ENCODE measurements at regions not wholly inside any gene's neighbourhood (a gene's known extent, or its start where the extent isn't known, plus 50 kb on each side); places are given as distances from the start of the nearest gene placed in this dataset.
"Not testable (repeated sequence)": the region's sequence is repeated elsewhere in the genome, so short reads cannot be mapped to it uniquely, and the experiment has no call there.

DNA sequence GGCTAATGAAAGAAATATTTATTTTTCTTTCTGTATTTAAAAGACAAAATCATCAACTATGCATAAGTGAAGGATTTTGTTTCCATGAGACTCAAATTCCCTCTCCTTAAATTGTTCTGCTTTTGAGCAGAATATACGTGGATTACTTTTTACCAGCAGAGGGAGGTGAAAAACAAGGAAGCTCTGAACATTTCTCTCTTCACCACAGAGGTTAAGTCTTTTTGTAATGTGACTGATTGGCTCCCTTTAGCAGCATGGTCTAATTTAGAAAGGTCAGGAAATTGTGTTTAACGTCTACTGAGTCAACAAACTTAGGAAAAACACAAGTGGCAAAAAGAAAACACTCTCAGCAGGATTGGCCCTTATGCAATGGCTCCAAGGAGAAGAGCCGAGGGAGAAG lies 55.1 kb upstream of the F9 start:
- H3K36me3 ChIP-seq: no peaks in the 10 kb centered on the region
- H3K9me3 ChIP-seq: no peaks in the 10 kb centered on the region
- H3K27me3 ChIP-seq: peaks cover 67% of the 10 kb centered on the region
- no peak overlapping the region for H3K4me3 ChIP-seq
- no peaks in the 10 kb centered on the region for H4K20me1 ChIP-seq
- TF ChIP-seq Cebpa-rat (IDR thresholded peaks at IDR 0.05): no peak
- H3K4me2 ChIP-seq: no peak overlapping the region
- no peak overlapping the region for H3K9ac ChIP-seq
- no peak overlapping the region for H3K27ac ChIP-seq
- H3K4me1 ChIP-seq: no peaks in the 10 kb centered on the region

DNA sequence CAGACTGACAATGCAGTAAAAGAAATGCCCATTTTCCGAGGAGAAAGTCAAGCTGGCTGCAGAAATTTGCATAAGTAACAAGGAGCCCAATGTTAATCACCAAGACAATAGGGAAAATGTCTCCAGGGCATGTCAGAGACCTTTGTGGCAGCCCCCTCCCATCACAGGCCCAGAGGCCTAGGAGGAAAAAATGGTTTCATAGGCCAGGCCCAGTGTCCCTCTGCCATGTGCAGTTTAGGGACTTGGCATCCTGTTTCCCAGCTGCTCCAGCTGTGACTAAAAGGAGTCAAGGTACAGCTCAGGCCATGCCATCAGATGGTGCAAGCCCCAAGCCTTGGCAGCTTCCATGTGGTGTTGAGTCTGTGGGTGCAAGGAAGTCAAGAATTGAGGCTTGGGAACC lies 68.6 kb upstream of the F9 start:
- not testable (repeated sequence) for H3K9ac ChIP-seq, H4K20me1 ChIP-seq, H3K27ac ChIP-seq, H3K4me3 ChIP-seq, H3K4me2 ChIP-seq, H3K36me3 ChIP-seq, H3K4me1 ChIP-seq
- Histone ChIP-seq H3K27me3 (peaks cover 33% of the 10 kb centered on the region), H3K9me3 (peaks cover 36% of the 10 kb centered on the region)

DNA sequence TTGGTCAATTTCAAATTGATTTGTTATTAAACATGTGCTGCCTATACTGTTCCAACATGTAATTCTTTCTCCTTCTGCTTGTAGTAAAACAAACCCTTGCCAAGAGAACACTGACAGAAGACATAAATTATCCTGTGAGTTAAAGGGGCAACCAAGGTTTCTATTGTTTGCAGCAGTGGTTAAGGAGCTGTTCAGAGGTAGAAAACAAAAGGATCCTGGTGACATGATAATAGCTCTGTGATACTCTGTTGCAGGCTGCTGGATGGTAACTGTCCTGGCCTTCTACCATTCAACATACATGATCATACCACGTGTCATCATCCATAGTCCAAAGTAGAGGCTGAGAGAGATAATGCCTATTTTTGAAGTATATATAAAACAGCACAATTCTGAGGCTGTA lies 75.8 kb upstream of the F9 start:
- Histone ChIP-seq H3K9ac (no peak overlapping the region), H3K4me2 (no peak overlapping the region), H3K4me1 (no peaks in the 10 kb centered on the region), H3K4me3 (no peak overlapping the region), H3K36me3 (no peaks in the 10 kb centered on the region), H3K9me3 (no peaks in the 10 kb centered on the region), H3K27ac (no peak overlapping the region), H3K27me3 (peaks cover 67% of the 10 kb centered on the region), H4K20me1 (no peaks in the 10 kb centered on the region)
- no peak for TF ChIP-seq Cebpa-rat (IDR thresholded peaks at IDR 0.05)

DNA sequence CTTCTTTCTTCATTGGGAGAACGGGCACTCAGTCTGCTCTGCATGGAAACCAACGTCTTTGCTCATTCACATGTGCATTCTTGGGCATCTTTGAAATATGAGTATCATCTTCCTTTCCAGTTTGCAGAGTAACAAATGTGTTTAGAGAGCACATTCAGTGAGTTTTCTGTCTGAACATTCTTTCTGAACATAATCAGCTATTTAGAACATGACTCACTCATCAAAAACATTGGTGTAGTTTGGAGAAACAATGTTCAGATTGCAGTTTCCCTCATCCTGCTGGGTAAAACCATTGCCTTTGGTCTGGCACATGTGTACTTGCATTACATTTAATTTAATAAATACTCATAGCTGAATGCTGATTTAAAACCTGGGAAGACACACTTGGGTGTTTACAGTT lies 81.5 kb upstream of the F9 start:
- Histone ChIP-seq H3K4me3 (no peak overlapping the region), H3K4me1 (no peaks in the 10 kb centered on the region), H3K9ac (no peak overlapping the region), H3K4me2 (no peak overlapping the region), H4K20me1 (no peaks in the 10 kb centered on the region), H3K27ac (no peak overlapping the region), H3K9me3 (peaks cover 8% of the 10 kb centered on the region; the same call in 1 of the 2 replicates), H3K36me3 (no peaks in the 10 kb centered on the region), H3K27me3 (peaks cover 61% of the 10 kb centered on the region)
- TF ChIP-seq Cebpa-rat (IDR thresholded peaks at IDR 0.05): no peak

DNA sequence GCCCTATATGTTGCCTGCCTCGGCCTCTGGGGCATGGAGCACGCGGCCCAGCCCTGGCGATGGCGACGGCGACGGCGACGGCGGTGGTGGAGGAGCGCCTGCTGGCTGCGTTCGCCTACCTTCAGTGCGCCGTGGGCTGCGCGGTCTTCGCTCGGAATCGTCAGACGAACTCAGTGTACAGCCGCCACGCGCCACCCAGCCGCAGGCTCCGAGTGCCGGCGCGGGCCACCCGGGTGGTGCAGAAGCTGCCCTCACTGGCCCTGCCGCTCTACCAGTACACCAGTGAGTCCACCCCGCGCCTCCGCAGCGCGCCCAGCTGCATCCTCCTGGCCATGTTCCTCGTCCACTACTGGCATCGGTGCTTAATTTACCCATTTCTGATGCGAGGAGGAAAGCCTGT lies 83.7 kb upstream of the F9 start:
- H3K4me3 ChIP-seq: no peak overlapping the region
- no peaks in the 10 kb centered on the region for H4K20me1 ChIP-seq
- no peak overlapping the region for H3K9ac ChIP-seq
- H3K27me3 ChIP-seq: peaks cover 43% of the 10 kb centered on the region
- H3K27ac ChIP-seq: no peak overlapping the region
- H3K4me1 ChIP-seq: no peaks in the 10 kb centered on the region
- H3K4me2 ChIP-seq: no peak overlapping the region
- H3K9me3 ChIP-seq: peaks cover 22% of the 10 kb centered on the region
- TF ChIP-seq Cebpa-rat (IDR thresholded peaks at IDR 0.05): no peak
- H3K36me3 ChIP-seq: no peaks in the 10 kb centered on the region

DNA sequence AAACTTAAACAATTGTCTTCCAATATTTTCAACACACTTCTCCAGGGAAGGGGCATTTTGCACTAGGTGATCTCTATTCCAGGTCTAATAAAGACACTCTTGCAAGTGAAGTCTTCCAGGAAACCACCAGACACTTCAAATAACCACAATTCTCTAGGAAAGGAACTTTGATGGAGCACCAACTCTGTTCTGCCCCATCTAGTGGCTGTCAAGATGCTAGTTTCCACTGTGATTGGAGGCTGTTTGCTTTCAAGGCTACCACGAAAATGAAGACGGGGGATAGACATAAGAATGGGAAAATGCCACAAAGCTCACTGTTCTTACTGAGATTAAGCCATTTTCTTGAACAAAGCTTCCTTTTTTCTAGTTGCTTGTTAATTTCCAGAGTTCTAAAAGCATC lies 100.6 kb upstream of the F9 start:
- Histone ChIP-seq H3K9me3 (no peaks in the 10 kb centered on the region), H3K4me3 (no peak overlapping the region), H4K20me1 (no peaks in the 10 kb centered on the region), H3K27ac (no peak overlapping the region), H3K27me3 (peaks cover 54% of the 10 kb centered on the region), H3K36me3 (no peaks in the 10 kb centered on the region), H3K4me2 (no peak overlapping the region), H3K9ac (no peak overlapping the region), H3K4me1 (no peaks in the 10 kb centered on the region)
- no peak for TF ChIP-seq Cebpa-rat (IDR thresholded peaks at IDR 0.05)

DNA sequence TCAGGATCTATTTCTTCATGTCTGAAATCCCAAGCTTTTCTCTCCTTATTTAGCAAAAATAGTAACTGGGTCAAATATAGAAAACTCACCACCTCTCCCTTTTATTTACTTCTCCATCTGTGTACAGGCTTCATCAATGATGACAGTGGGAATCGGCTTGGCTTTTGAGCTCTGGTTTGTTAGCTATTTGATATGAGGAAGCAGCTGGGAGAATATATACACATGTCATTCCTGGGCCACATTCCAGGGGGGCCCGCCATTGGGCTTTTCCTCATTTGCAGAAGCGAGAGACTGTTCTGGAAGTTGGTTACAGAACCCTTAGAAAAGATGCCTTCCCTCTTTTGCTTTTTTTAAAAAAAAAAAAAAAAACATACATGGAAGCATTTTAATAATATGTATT lies 107.4 kb upstream of the F9 start:
- no peak for TF ChIP-seq Cebpa-rat (IDR thresholded peaks at IDR 0.05)
- no peak overlapping the region for H3K4me3 ChIP-seq
- H3K4me2 ChIP-seq: no peak overlapping the region
- H3K27ac ChIP-seq: no peak overlapping the region
- H3K9ac ChIP-seq: no peak overlapping the region
- H3K36me3 ChIP-seq: no peaks in the 10 kb centered on the region
- peaks cover 83% of the 10 kb centered on the region for H3K27me3 ChIP-seq
- H3K9me3 ChIP-seq: no peaks in the 10 kb centered on the region
- H3K4me1 ChIP-seq: no peaks in the 10 kb centered on the region
- no peaks in the 10 kb centered on the region for H4K20me1 ChIP-seq

DNA sequence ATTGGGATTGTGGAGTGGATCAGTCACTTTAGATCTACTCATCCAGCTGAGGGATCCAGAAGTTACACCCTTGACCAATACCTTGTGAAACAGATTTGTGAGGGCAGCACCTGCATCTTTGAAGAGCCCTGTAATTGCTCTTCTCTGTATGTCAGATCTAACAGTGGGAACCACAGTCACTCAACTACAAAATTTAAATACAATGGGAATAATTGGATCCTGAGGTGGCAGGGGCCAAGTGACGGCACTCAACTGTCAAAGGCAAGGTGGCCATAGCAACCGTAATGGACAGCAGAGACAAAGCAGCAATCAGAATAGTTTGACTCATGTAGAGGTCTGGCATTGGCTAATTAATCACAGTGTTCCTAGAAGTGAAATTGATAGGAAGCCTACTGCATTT lies 132.3 kb upstream of the F9 start:
- H4K20me1 ChIP-seq, H3K4me3 ChIP-seq, H3K9ac ChIP-seq, H3K27ac ChIP-seq, H3K4me2 ChIP-seq, H3K36me3 ChIP-seq, H3K4me1 ChIP-seq: not testable (repeated sequence)
- Histone ChIP-seq H3K27me3 (peaks cover 20% of the 10 kb centered on the region), H3K9me3 (peaks cover 24% of the 10 kb centered on the region; the same call in 1 of the 2 replicates)

DNA sequence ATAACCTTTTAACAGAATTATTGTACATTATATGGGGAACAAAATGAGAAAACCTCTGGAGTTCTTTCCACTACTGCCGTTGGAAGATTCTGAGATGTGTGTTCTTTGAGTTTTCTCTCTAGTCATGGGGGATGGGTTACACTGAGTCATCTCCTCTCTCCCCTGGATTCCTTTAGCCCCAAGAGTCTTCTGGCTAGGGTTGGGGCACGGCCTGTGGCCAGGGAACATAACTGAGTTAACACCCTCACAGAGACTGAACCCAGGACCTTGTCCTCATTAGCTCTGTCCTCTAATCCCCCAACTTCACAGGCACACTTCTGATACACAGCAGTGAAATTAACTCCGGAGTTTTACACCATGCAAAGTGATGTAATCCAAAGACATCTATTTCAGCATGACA lies 142.3 kb upstream of the F9 start:
- Histone ChIP-seq H3K9ac (no peak overlapping the region), H4K20me1 (no peaks in the 10 kb centered on the region; the same call in 1 of the 2 replicates)
- no peak for TF ChIP-seq Cebpa-rat (IDR thresholded peaks at IDR 0.05)

DNA sequence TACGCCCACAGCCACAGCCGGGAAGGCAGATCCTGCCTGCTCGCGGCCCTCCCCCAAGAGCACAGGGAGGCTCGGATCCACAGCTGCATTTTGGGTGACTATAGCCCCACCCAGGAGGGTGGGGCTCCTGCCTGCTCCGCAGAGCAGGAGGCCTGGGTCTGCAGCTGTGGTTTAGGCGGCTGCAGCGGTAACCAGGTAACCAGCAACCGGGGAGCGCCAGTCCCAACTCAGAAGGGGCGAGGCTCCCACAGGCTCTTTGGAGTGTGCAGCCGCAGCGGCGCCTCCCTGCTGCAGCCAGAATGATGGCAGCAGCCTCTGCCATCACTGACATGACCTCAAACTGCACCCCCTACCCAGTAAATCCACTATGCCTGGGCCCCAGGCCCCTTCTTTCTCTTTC lies 148.0 kb upstream of the F9 start:
- no peaks in the 10 kb centered on the region for H3K4me1 ChIP-seq
- TF ChIP-seq Cebpa-rat (IDR thresholded peaks at IDR 0.05): no peak
- no peaks in the 10 kb centered on the region for H3K36me3 ChIP-seq
- H3K4me3 ChIP-seq: no peak overlapping the region
- no peak overlapping the region for H3K27ac ChIP-seq
- peaks cover 46% of the 10 kb centered on the region for H3K27me3 ChIP-seq
- peaks cover 5% of the 10 kb centered on the region; the same call in 1 of the 2 replicates for H3K9me3 ChIP-seq
- no peak overlapping the region for H3K9ac ChIP-seq
- H4K20me1 ChIP-seq: no peaks in the 10 kb centered on the region
- H3K4me2 ChIP-seq: no peak overlapping the region

More for the DNA sequence above, 142.3 kb upstream of the F9 start:
- no peaks in the 10 kb centered on the region for H3K36me3 ChIP-seq
- no peak overlapping the region for H3K4me2 ChIP-seq
- no peaks in the 10 kb centered on the region for H3K9me3 ChIP-seq
- no peak overlapping the region for H3K27ac ChIP-seq
- H3K4me1 ChIP-seq: no peaks in the 10 kb centered on the region
- no peak overlapping the region for H3K4me3 ChIP-seq
- peaks cover 68% of the 10 kb centered on the region for H3K27me3 ChIP-seq

DNA sequence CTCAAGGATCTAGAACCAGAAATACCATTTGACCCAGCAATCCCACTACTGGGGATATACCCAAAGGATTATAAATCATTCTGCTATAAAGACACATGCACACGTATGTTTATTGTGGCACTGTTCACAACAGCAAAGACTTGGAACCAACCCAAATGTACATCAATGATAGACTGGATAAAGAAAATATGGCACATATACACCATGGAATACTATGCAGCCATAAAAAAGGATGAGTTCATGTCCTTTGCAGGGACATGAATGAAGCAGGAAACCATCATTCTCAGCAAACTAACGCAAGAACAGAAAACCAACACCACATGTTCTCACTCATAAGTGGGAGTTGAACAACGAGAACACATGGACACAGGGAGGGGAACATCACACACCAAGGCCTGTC lies 154.0 kb upstream of the F9 start:
- not testable (repeated sequence) for H3K9me3 ChIP-seq, H3K27ac ChIP-seq, H3K36me3 ChIP-seq, H4K20me1 ChIP-seq, H3K4me2 ChIP-seq, H3K4me1 ChIP-seq, H3K4me3 ChIP-seq, H3K9ac ChIP-seq
- H3K27me3 ChIP-seq: peaks cover 15% of the 10 kb centered on the region

All from BLaER1 (cell line).